ENCODE measurements at regions not wholly inside any gene's neighbourhood (a gene's known extent, or its start where the extent isn't known, plus 50 kb on each side); places are given as distances from the start of the nearest gene placed in this dataset.

DNA sequence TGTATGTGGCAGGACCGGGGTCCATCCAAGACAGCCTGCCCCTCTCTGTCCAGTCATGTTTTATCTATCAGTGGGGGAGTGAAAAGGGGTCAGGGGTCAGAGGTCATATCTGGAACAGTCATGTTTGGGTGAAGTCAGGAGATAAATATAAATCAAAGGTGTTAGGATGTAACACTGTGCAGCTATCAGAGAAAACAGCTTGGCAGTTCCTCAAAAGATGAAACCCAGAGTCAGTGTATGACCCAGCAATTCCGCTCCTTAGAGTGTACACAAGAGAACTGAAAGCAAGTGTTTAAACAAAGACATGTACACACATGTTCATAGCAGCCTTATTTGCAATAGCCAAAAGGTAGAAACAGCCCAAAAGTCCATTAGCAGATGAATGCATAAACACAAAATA, 361.3 kb downstream of the FOXL1 start:
- Histone ChIP-seq H3K4me1 (ENCODE audit: insufficient read depth, insufficient read length) (peaks cover 3% of the 10 kb centered on the region), H3K9ac (ENCODE audit: insufficient read length, low read depth) (no peak overlapping the region), H3K36me3 (ENCODE audit: insufficient read depth, insufficient read length, low read length) (no peaks in the 10 kb centered on the region), H3K9me3 (ENCODE audit: insufficient read depth, low read length) (peaks cover 16% of the 10 kb centered on the region), H3K27me3 (ENCODE audit: insufficient read depth, insufficient read length) (peaks cover 6% of the 10 kb centered on the region), H3K4me3 (ENCODE audit: insufficient read length, low read depth) (no peak overlapping the region)
- DNase-seq (ENCODE audit: low read depth, low spot score) = no peak
- no peak for TF ChIP-seq ZNF274 (IDR thresholded peaks at IDR 0.05; ENCODE audit: low read depth, low read length)
- no peak for TF ChIP-seq SUZ12 (IDR thresholded peaks at IDR 0.05; ENCODE audit: extremely low read depth, insufficient read depth, insufficient read length)
- TF ChIP-seq YY1 (IDR thresholded peaks at IDR 0.05; ENCODE audit: insufficient read depth, insufficient read length) = no peak

DNA sequence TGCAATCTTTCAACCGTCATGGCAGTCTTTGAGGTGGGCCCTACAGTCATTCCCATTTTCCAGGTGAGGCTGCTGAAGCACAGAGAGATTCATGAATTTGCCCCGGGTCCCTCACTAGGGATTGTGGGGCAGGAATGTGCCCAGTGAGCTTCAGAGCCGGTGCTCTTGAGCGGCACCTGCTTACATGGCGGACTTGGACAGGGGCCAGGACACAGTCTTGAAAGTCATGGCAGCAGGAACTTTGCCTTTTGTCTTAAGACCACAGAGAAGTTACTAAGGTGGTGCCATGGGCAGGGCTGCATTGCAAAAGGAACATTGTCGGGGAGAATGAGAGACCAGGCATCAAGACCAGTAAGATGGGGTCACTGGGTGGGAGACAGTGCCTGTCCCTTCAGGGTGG, 363.4 kb downstream of the FOXL1 start:
- Histone ChIP-seq H3K9me3 (ENCODE audit: insufficient read depth, low read length) (peaks cover 16% of the 10 kb centered on the region), H3K4me1 (ENCODE audit: insufficient read depth, insufficient read length) (no peaks in the 10 kb centered on the region), H3K9ac (ENCODE audit: insufficient read length, low read depth) (no peak overlapping the region), H3K36me3 (ENCODE audit: insufficient read depth, insufficient read length, low read length) (no peaks in the 10 kb centered on the region), H3K4me3 (ENCODE audit: insufficient read length, low read depth) (no peak overlapping the region), H3K27me3 (ENCODE audit: insufficient read depth, insufficient read length) (no peaks in the 10 kb centered on the region)
- TF ChIP-seq ZNF274 (IDR thresholded peaks at IDR 0.05; ENCODE audit: low read depth, low read length) = no peak
- TF ChIP-seq SUZ12 (IDR thresholded peaks at IDR 0.05; ENCODE audit: extremely low read depth, insufficient read depth, insufficient read length) = no peak
- no peak for TF ChIP-seq YY1 (IDR thresholded peaks at IDR 0.05; ENCODE audit: insufficient read depth, insufficient read length)
- no peak for DNase-seq (ENCODE audit: low read depth, low spot score)

DNA sequence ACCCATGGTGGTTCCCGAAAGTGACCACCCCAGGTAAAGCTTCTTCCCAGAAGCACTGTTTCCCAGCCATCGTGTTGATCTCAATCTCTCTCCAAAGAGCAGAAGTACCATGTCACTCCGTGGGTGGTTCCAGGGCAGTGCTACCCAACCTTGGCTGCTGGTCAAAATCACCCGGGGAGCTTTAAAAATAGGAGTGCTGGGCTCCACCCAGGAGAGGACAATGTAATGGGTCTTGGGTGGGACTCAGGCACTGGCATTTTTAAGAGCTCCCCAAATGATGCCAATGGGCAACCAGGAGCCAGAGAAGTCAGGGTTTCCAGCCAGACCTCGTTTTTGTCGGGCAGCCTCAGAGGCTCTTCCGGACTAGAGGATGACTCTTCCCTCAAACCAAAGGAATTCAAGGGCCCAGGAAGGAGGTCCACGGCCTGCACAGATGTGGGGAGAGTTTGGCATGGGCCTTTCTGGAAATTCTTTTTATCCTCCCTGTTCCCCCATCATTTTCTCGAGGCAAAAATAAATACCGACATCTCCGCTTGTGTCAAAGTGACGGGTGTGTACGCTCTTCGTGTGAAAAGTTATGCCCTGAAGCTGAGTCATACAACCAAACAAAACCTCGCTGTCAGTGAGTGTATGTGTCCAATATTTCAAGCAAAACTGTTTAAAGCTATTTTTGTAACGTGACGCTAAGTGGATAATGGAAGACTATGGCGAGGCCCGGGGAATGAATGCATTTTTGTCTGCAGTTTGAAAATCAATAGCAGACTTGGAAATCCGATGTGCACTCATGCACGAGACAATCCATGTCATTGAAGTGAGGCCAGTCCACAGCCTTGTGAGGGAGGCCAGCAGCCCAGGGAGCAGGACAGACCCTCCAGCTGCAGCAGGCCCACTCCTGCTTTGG, 364.1 kb downstream of the FOXL1 start:
- TF ChIP-seq YY1 (IDR thresholded peaks at IDR 0.05; ENCODE audit: insufficient read depth, insufficient read length) (no peak), SUZ12 (IDR thresholded peaks at IDR 0.05; ENCODE audit: extremely low read depth, insufficient read depth, insufficient read length) (no peak), ZNF274 (IDR thresholded peaks at IDR 0.05; ENCODE audit: low read depth, low read length) (no peak)
- Histone ChIP-seq H3K9me3 (ENCODE audit: insufficient read depth, low read length) (peaks cover 16% of the 10 kb centered on the region), H3K27me3 (ENCODE audit: insufficient read depth, insufficient read length) (no peaks in the 10 kb centered on the region), H3K36me3 (ENCODE audit: insufficient read depth, insufficient read length, low read length) (no peaks in the 10 kb centered on the region), H3K4me1 (ENCODE audit: insufficient read depth, insufficient read length) (peaks cover 6% of the 10 kb centered on the region), H3K9ac (ENCODE audit: insufficient read length, low read depth) (no peak overlapping the region), H3K4me3 (ENCODE audit: insufficient read length, low read depth) (no peak overlapping the region)
- DNase-seq (ENCODE audit: low read depth, low spot score) = no peak

DNA sequence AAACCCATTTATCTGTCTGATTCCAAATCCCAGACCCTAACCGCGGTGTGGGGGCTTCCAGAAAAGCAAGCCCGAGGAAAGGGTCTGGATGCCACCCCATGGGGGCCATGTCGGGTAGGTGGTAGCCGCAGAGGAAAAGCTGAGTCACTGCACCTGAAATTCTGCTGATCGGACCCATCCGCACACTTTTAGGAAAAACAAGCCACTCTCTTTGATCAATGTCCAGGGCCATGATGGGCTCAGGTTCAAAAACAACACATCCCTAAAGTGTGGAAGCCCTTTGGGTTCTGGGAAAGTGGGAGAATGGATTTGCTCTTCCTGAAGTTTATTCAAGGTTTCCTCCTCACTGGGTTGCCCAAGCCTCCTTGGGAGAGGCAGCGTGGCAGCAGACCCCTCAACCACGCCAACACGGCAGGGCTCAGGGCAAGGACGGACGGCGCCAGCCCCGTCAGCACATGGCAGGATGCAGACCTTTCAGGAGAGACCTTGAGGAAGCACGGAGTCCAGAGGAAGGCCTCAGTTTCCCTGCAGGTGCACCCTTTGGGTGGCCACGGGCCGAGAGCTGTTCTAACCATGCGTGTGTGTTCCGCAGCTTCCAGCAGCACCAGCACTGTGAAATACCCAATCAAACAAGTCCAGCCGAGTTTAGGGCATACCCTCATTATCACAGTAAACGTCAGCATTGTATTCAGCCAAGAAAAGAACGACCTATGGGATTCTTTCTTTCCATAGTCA, 367.0 kb downstream of the FOXL1 start:
- no peak for DNase-seq (ENCODE audit: low read depth, low spot score)
- Histone ChIP-seq H3K9me3 (ENCODE audit: insufficient read depth, low read length) (no peaks in the 10 kb centered on the region), H3K36me3 (ENCODE audit: insufficient read depth, insufficient read length, low read length) (no peaks in the 10 kb centered on the region), H3K4me3 (ENCODE audit: insufficient read length, low read depth) (no peak overlapping the region), H3K9ac (ENCODE audit: insufficient read length, low read depth) (no peak overlapping the region), H3K27me3 (ENCODE audit: insufficient read depth, insufficient read length) (no peaks in the 10 kb centered on the region), H3K4me1 (ENCODE audit: insufficient read depth, insufficient read length) (peaks cover 9% of the 10 kb centered on the region)
- TF ChIP-seq YY1 (IDR thresholded peaks at IDR 0.05; ENCODE audit: insufficient read depth, insufficient read length) (no peak), ZNF274 (IDR thresholded peaks at IDR 0.05; ENCODE audit: low read depth, low read length) (no peak), SUZ12 (IDR thresholded peaks at IDR 0.05; ENCODE audit: extremely low read depth, insufficient read depth, insufficient read length) (no peak)

DNA sequence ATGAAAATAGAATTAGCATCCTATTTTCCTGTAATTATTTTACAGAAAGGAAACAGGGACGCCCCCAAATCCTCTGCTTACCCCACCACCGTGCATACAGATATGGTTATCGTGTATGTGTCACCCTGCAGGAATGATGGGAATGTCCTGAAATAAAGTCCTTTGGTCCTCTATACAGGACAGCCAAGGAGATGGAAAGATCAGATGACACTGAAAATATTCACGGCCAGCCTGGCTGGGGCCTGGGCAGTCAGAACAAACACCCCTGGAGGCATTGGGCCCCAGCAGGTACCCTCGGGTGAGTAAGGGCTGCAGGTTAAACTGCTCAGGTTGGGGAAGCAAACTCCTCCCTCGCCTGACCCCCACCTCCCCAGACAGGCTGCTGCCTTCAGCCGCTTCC, 368.0 kb downstream of the FOXL1 start:
- TF ChIP-seq SUZ12 (IDR thresholded peaks at IDR 0.05; ENCODE audit: extremely low read depth, insufficient read depth, insufficient read length) (no peak), ZNF274 (IDR thresholded peaks at IDR 0.05; ENCODE audit: low read depth, low read length) (no peak), YY1 (IDR thresholded peaks at IDR 0.05; ENCODE audit: insufficient read depth, insufficient read length) (no peak)
- no peak overlapping the region for H3K9ac ChIP-seq (ENCODE audit: insufficient read length, low read depth)
- DNase-seq (ENCODE audit: low read depth, low spot score) = no peak
- H3K27me3 ChIP-seq (ENCODE audit: insufficient read depth, insufficient read length) = no peaks in the 10 kb centered on the region
- H3K36me3 ChIP-seq (ENCODE audit: insufficient read depth, insufficient read length, low read length) = no peaks in the 10 kb centered on the region
- H3K9me3 ChIP-seq (ENCODE audit: insufficient read depth, low read length) = no peaks in the 10 kb centered on the region
- H3K4me3 ChIP-seq (ENCODE audit: insufficient read length, low read depth) = peak overlapping the region; percentile 3
- H3K4me1 ChIP-seq (ENCODE audit: insufficient read depth, insufficient read length) = peaks cover 9% of the 10 kb centered on the region

DNA sequence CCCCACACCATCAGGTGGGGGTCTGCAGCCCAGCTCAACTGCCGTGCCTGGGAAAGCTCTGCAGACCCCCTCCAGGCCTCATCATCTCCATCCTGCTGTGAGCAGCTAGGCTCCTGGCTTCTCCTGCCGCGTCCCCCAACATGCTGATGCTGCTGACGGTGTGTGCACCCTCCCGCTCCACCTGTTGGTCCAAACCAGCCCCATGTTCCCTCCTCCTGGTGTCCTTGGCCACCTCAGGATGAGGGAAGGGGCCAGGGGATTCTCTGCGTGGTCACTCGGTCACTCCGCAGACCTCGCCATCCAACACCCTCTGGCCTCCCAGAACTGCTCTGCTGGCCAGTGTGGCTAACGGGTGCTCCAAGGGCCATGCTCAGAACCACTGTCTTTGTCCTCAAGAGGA, 368.6 kb downstream of the FOXL1 start:
- DNase-seq (ENCODE audit: low read depth, low spot score) = no peak
- TF ChIP-seq YY1 (IDR thresholded peaks at IDR 0.05; ENCODE audit: insufficient read depth, insufficient read length) (no peak), SUZ12 (IDR thresholded peaks at IDR 0.05; ENCODE audit: extremely low read depth, insufficient read depth, insufficient read length) (no peak), ZNF274 (IDR thresholded peaks at IDR 0.05; ENCODE audit: low read depth, low read length) (no peak)
- Histone ChIP-seq H3K4me1 (ENCODE audit: insufficient read depth, insufficient read length) (peaks cover 9% of the 10 kb centered on the region), H3K27me3 (ENCODE audit: insufficient read depth, insufficient read length) (no peaks in the 10 kb centered on the region), H3K4me3 (ENCODE audit: insufficient read length, low read depth) (no peak overlapping the region), H3K36me3 (ENCODE audit: insufficient read depth, insufficient read length, low read length) (no peaks in the 10 kb centered on the region), H3K9ac (ENCODE audit: insufficient read length, low read depth) (peak overlapping the region; percentile 2), H3K9me3 (ENCODE audit: insufficient read depth, low read length) (no peaks in the 10 kb centered on the region)

DNA sequence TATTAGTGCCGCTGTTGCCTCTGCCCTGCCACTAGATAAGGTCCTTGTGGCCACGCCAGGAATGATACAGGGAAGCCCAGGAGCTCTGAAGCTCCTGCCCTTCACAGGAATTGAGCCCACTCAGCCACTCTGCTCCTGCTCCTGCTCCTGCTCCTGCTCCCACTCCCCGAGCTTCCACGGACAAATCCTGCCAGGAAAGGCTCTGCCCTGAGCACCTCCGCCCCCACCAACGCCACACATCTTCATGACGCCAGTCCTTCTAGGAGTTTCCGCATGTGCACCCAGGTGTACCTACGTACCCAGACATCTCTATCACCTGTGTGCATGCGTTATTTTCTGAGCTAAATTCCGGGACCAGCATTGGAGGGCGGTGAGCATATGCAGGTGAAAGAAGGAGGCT, 369.1 kb downstream of the C16orf95 start:
- TF ChIP-seq SUZ12 (IDR thresholded peaks at IDR 0.05; ENCODE audit: extremely low read depth, insufficient read depth, insufficient read length) (no peak), YY1 (IDR thresholded peaks at IDR 0.05; ENCODE audit: insufficient read depth, insufficient read length) (no peak), ZNF274 (IDR thresholded peaks at IDR 0.05; ENCODE audit: low read depth, low read length) (no peak)
- H3K4me1 ChIP-seq (ENCODE audit: insufficient read depth, insufficient read length) = peaks cover 12% of the 10 kb centered on the region

More for the DNA sequence above, 369.1 kb downstream of the C16orf95 start:
- no peaks in the 10 kb centered on the region for H3K36me3 ChIP-seq (ENCODE audit: insufficient read depth, insufficient read length, low read length)
- no peak overlapping the region for H3K9ac ChIP-seq (ENCODE audit: insufficient read length, low read depth)
- H3K9me3 ChIP-seq (ENCODE audit: insufficient read depth, low read length) = peaks cover 4% of the 10 kb centered on the region; the same call in 1 of the 2 replicates
- no peaks in the 10 kb centered on the region for H3K27me3 ChIP-seq (ENCODE audit: insufficient read depth, insufficient read length)
- no peak for DNase-seq (ENCODE audit: low read depth, low spot score)
- H3K4me3 ChIP-seq (ENCODE audit: insufficient read length, low read depth) = no peak overlapping the region
